ENCODE measurements at regions not wholly inside any gene's neighbourhood (a gene's known extent, or its start where the extent isn't known, plus 50 kb on each side); places are given as distances from the start of the nearest gene placed in this dataset.

DNA sequence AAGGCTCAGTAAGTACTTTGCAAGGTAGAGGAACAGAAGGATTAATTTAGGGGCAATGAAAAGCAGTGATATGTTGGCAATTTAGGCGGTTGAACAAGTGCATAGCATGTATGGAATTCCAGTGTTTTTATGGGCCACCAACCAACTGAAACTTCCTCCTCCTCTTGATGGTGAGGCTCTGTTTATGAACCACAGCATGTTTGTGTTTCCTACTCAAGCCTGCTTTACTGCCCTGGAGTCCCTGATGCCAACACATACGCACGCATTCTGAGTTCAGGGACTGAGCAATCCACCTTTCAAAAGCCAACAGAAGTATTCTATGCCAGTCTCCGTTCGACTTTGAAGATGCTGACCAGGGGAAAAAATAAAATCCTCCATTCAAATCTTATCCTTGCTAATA is 417.5 kb downstream of the EFNA5 start:
- TF ChIP-seq, protein P1, sequence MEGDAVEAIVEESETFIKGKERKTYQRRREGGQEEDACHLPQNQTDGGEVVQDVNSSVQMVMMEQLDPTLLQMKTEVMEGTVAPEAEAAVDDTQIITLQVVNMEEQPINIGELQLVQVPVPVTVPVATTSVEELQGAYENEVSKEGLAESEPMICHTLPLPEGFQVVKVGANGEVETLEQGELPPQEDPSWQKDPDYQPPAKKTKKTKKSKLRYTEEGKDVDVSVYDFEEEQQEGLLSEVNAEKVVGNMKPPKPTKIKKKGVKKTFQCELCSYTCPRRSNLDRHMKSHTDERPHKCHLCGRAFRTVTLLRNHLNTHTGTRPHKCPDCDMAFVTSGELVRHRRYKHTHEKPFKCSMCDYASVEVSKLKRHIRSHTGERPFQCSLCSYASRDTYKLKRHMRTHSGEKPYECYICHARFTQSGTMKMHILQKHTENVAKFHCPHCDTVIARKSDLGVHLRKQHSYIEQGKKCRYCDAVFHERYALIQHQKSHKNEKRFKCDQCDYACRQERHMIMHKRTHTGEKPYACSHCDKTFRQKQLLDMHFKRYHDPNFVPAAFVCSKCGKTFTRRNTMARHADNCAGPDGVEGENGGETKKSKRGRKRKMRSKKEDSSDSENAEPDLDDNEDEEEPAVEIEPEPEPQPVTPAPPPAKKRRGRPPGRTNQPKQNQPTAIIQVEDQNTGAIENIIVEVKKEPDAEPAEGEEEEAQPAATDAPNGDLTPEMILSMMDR (IDR thresholded peaks at IDR 0.05; ENCODE audit: low read depth, low read length, missing control alignments) = no peak
- no peaks in the 10 kb centered on the region for H3K36me3 ChIP-seq (replicated peaks)
- DNase-seq = no peak
- H3K27me3 ChIP-seq (replicated peaks) = no peaks in the 10 kb centered on the region
- no peak overlapping the region for H3K27ac ChIP-seq
- no peak overlapping the region for H3K4me3 ChIP-seq (ENCODE audit: low read depth, low read length)
- in situ Hi-C loops (cut with HindIII; ENCODE audit: low pct_ligation_motif_present, low sequenced_read_pairs) = no loop called here

DNA sequence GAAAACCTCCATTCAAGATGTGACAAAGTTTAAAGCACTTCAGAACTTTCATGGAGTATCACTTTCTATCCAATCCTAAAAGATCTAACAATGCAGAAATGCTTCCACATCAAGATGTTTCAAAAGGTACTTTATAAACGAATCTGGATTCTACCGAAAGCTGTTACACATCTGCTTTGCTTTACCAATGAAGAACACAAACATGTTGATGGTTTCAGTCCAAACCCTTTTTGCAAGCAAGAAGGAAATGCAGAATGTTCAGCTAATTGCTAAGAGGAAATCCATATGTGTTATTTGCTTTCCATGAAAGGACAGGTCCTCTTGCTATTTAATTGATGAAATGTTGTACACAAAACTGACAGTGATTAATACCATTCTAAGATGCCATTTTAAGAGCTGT is 419.6 kb downstream of the EFNA5 start:
- in situ Hi-C loops (cut with HindIII; ENCODE audit: low pct_ligation_motif_present, low sequenced_read_pairs) = no loop called here
- TF ChIP-seq, protein P1 (IDR thresholded peaks at IDR 0.05; ENCODE audit: low read depth, low read length, missing control alignments) = no peak

DNA sequence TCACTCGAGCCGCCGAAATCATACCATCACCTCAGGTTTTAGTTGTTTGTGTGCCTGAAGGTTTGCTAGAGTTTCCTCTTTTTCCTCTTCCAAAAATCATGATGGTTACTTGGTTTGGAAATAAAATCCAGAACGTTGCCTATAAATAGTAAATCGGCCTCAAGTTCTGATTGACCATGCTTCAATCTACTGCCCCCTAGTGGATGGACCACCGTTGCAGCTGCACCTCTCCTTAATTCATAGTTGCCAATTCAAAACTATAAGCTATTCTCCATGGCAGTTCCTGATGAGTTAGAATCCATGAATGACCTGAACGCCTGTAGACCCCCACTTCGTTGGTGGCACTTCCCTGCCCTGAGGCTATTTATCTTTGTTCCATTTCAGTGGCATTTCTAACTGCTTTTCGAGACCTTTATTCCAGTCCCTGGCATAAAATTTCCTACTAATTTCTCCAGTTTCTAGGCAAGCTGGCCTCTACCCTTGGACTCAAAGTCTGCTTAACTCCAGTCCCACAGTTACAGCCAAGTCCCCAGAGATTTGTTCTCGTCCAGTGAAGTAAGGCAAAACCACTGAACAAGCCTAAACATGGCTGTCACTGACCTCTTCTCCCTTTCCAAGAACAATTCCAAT is 422.6 kb downstream of the EFNA5 start:
- Histone ChIP-seq H3K27ac (no peak overlapping the region), H3K36me3 (replicated peaks) (no peaks in the 10 kb centered on the region), H3K27me3 (replicated peaks) (no peaks in the 10 kb centered on the region), H3K4me3 (ENCODE audit: low read depth, low read length) (no peak overlapping the region)
- DNase-seq = peak; percentile 64
- TF ChIP-seq, protein P1 (IDR thresholded peaks at IDR 0.05; ENCODE audit: low read depth, low read length, missing control alignments) = peak; percentile 88
- in situ Hi-C loops (cut with HindIII; ENCODE audit: low pct_ligation_motif_present, low sequenced_read_pairs) = no loop called here

More for the DNA sequence above, 419.6 kb downstream of the EFNA5 start:
- H3K27ac ChIP-seq = no peak overlapping the region
- no peak overlapping the region for H3K4me3 ChIP-seq (ENCODE audit: low read depth, low read length)
- DNase-seq = no peak
- no peaks in the 10 kb centered on the region for H3K27me3 ChIP-seq (replicated peaks)
- no peaks in the 10 kb centered on the region for H3K36me3 ChIP-seq (replicated peaks)

DNA sequence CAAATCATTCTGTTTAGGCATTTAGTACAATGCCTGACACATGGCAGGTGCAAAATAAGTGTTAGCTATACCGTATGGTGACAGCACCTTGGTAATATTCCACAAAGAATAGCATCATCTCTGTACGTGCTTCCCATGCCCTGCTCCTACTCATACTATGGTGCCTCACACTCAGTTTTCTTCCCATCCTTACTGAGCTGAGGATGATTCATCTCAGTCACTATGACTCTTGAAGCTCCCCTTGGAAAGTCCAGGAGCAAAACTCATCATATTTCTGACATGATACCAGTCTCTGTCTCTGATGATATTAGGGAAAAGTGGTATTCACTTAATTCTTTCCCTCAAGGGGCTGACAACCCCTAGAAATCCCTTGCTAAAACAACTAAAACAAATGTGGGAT is 423.3 kb downstream of the EFNA5 start:
- TF ChIP-seq, protein P1 (IDR thresholded peaks at IDR 0.05; ENCODE audit: low read depth, low read length, missing control alignments) = no peak
- peak; percentile 48 for DNase-seq

DNA sequence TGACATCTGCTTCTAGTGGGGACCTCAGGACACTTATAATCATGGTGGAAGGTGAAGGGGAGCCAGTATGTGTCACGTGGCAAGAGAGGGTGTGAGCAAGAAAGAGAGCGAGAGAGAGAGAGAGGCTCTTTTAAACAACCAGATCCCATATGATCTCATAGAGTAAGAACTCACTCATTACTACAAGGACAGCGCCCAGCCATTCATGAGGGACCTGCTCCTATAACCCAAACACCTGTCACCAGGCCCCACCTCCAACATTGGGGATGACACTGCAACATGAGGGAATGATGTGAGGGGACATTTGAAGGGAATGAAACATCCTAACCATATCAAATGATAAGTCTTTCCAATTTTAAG is 427.5 kb downstream of the EFNA5 start:
- DNase-seq = no peak
- Histone ChIP-seq H3K36me3 (replicated peaks) (no peaks in the 10 kb centered on the region), H3K27me3 (replicated peaks) (no peaks in the 10 kb centered on the region), H3K4me3 (ENCODE audit: low read depth, low read length) (no peak overlapping the region), H3K27ac (no peak overlapping the region)
- in situ Hi-C loops (cut with HindIII; ENCODE audit: low pct_ligation_motif_present, low sequenced_read_pairs) = no loop called here
- TF ChIP-seq, protein P1 (IDR thresholded peaks at IDR 0.05; ENCODE audit: low read depth, low read length, missing control alignments) = no peak

More for the DNA sequence above, 423.3 kb downstream of the EFNA5 start:
- Histone ChIP-seq H3K27ac (no peak overlapping the region), H3K4me3 (ENCODE audit: low read depth, low read length) (no peak overlapping the region), H3K36me3 (replicated peaks) (no peaks in the 10 kb centered on the region), H3K27me3 (replicated peaks) (no peaks in the 10 kb centered on the region)
- in situ Hi-C loops (cut with HindIII; ENCODE audit: low pct_ligation_motif_present, low sequenced_read_pairs) = no loop called here
